DMS153 treated with DMSO at 0.1 percent for 48 hours (cell line): ENCODE measurements at regions not wholly inside any gene's neighbourhood (a gene's known extent, or its start where the extent isn't known, plus 50 kb on each side); places are given as distances from the start of the nearest gene placed in this dataset.
"Not testable (repeated sequence)": the region's sequence is repeated elsewhere in the genome, so short reads cannot be mapped to it uniquely, and the experiment has no call there.

ENCODE experiments used
- DNase-seq: peaks from one replicate; lab custom pipeline; 2025; ENCODE audit not compliant: unreplicated experiment; lab: John Stamatoyannopoulos, UW

DNA sequence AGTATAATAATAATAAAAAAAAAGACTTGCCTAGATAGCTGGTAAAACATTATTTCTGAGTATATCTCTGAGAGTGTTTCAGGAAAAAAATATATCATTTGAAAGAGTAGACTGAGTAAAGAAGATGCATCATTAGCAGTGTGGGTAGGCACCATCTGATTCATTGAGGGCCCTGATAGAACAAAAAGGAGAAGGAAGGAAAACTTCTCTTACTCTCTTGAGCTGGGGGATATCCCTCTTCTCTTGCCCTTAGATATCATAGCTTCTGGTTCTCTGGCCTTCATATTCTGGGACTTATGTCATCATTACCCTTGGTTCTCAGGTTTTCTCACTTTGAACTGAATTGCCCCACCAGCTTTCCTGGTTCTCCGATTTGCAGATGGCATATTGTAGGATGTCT is 177.6 kb upstream of the EDNRB start:
- no peak for DNase-seq

DNA sequence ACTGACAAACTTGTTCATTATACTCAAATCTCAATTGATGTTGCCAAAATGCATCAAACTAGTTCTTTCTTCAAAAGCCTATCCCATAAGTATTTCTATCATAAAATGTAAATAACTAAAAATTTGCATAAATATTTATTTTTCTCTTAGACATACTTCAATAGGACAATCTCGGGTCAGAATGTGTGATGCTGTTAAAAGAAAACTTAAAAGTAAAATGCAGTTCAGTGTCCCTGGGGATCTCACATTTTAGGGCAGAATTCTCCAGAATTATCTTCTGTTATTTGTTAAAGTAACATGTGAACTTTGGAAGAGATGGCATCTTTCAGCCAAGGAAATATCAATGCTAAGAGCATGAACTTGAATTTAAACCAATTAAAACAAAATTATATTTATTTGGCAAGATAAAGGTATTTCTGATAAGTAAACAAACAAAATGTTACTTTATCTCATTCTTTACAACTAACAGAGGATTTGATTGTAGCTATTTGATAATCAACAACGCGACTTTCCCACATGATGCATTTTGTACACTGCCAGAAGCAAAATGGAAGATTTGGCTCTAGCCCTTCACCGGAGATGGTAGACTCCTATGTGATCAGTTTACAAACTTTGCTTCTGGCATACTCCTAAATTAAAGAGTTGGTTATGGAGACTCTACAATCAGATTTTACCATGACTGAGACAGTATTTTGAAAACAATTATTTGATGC is 169.5 kb upstream of the EDNRB start:
- no peak for DNase-seq

- no peak for DNase-seq
Observed at GRCh38 chr13:78085434-78086225, 167.0 kb upstream of the EDNRB start.

DNA sequence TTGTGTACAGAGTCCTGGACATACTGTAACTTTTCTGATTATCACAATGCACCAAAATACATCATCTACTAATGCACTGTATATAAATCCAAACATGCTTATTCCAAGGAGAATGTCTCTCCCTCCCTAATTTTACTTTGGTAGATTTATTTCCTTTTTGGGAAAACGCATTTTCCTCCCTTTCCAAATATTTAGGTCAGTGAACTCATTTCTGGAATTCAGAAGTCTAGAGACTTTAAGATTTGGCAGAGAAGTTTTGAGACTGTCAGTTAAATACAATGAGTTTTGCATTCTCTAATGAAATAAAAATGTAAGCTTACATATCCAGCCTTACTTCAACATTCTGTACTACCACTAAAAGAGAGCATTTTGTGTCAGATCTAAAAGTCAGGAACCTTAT is 165.8 kb upstream of the EDNRB start:
- DNase-seq, result no peak

DNA sequence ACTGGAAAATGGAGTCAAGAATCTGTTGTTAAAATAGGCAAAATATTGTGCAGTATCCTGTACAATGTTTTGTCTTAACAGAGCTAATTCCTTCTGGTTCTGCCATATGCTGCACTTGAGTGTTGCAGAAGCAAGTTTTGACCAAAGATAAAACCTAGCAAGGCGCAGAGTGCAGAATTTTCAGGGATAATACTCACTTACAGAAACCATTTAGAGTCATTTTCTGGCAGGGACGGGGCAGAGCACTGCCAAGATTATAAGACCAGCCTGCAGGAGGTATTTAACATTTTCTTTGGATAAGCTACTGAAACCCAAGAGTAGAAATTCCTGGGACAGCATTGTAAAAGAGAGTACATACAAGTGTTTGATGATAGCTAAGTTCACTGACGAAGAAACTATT is 159.5 kb upstream of the EDNRB start:
- DNase-seq, result no peak

- DNase-seq, result no peak
Observed at GRCh38 chr13:78067290-78067689, 148.7 kb upstream of the EDNRB start.

GRCh38 chr13:78065141-78065540 is 146.5 kb upstream of the EDNRB start:
- no peak for DNase-seq

GRCh38 chr13:78061806-78062205 is 143.2 kb upstream of the EDNRB start:
- DNase-seq, result no peak

DNA sequence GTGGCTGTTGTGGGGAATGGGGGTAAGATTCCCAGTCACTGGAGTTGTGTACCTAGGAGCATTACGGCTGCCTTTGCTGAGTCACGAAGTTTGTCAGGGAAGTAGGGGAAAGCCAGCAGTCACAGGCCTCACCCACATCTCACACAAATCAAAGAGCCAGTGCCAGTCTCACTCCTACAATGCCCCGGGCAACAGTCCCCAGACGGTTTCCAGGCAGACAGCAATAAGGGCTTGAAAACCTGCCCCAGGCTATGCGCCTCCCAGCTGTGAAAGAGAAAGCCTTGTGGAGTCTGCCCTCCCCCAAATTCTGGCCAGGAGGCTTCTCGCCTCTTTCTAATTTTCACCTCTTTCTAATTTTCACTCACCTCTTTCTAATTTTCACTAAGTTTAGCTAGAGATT is 142.3 kb upstream of the EDNRB start:
- no peak for DNase-seq

DNA sequence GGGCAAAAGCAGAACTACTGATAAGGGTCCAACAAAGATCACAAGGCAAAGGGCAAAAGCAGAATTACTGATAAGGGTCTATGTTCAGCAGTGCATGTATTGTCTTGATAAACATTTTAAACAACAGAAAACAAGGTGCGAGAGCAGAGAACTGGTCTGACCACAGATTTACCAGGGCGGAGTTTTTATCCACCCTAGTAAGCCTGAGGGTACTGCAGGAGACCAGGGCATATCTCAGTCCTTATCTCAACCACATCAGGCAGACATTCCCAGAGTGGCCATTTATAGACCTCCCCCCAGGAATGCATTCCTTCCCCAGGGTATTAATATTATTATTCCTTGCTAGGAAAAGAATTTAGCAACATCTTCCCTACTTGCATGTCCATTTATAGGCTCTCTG is 138.2 kb upstream of the EDNRB start:
- DNase-seq, result not testable (repeated sequence)

DNA sequence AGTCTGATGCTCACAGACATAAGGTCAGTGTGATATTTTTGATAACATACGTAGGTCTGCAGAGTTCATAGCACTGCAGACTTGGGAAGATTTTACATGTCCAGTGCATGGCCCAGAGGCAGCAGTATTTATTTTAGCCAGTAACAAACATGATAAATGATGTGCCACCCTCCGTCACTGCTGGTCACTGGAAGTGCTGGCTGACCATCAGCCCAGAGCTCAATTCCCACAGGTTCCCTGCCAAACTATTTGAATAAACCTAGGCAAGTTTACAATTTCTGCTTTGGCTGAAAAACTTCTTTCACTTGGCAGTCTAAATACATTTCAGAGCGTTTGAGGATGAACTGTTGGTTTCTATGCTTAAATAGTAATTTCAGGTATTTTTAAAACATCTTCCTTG is 135.5 kb upstream of the EDNRB start:
- DNase-seq, result no peak

DNA sequence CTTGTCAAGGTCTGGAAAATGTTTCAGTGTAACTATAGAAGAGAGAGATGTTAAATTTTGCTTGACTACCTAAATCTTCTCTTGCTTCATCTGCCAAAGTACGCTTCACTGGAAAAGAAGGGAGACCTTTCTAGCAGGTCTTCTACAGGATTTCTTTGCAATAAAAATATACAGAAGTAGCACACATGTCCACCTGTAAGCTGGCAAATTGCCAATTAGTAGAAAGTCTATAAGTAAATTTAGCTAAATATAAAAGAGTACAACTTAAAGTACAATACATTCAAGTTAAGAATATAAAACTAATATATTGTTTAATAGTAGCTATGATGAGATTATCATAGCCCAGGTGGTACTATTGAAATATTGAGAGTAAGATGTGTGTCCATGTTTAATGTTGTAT is 128.5 kb upstream of the EDNRB start:
- DNase-seq, result no peak

DNA sequence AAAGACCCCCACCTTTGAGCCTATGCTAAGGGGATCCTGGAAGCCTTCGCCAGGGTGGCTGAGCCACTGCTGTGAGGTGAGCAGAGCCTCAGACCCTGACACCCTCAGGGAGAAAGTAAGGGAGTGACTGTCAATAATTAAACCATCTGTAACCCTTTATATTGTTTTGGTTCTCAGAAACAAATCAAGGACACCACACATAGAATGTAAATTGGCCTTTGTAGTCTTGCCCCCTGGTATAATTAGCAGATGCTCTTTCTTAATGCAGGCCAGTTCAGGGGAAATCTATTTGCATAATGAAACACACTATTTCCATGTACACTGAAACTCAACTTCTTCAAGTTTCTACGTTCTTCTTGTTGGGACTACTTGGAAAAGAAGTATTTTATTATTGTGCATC is 127.7 kb upstream of the EDNRB start:
- no peak for DNase-seq

DNA sequence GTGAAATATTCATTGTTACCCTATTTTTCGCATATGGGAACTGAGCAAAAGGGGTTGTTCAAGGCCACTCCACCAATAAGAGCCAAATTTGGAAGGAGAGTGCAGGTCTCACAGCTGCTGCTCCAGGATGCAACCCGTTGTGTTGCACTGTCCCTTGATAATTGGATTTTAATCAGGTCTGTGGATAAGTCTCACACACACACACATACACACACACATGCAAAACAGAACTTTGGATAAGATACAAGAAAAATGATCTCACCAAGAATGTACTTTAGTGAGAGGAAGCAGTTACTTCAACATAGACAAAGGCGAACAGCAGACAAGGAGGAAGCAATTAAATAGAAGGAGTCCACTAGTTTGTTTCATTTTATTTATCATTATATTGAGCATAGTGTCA is 127.3 kb upstream of the EDNRB start:
- no peak for DNase-seq

GRCh38 chr13:78041366-78041765 is 122.7 kb upstream of the EDNRB start:
- not testable (repeated sequence) for DNase-seq

DNA sequence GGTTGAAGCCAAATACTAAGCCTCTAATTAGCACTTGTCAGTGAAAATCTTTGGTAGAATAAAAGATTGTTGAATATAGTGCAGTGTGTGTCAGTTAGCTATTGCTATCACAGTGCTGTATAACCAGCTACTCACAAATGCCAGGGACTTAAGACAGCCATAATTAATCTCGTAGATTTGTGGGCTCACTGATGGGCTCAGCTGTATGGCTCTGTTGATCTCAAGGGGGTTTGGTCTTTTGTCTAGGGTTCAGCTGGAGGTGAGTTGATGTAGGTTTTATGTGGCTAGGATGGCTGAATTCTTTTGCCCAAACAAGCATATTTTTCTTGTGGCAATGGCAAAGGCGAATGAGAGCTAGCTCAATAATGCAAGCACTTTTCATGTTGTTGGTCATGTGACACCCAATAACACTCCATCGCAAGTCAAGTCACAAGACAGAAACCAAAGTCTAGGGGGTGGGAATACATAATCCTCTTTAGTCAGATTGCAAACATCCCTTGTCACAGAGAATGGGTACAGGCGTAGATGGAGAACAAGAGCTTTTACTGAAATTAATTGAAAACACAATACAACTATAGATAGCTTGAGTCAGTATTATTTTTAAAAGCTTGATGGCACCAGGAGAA is 121.7 kb upstream of the EDNRB start:
- DNase-seq, result no peak

- no peak for DNase-seq
Observed at GRCh38 chr13:78036841-78037240, 118.2 kb upstream of the EDNRB start.

- no peak for DNase-seq
Observed at GRCh38 chr13:78035500-78035899, 116.9 kb upstream of the EDNRB start.

DNA sequence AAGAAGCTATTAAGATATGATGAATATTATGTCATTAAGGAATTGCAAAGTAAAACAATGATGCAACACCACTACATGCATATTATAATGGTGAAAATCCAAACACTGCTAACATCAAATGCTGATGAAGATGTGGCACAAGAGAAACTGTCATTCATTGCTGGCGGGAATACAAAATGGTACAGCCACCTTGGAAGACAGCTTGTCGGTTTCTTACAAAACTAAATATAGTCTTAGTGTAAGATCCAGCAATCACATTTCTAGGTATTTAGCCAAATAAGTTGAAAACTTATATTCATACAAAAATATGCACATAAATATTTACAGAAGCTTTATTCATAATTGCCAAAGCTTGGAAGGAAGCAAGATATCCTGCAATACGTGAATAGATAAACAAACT is 114.9 kb upstream of the EDNRB start:
- DNase-seq, result no peak

GRCh38 chr13:78032132-78032531 is 113.5 kb upstream of the EDNRB start:
- DNase-seq, result no peak

DNA sequence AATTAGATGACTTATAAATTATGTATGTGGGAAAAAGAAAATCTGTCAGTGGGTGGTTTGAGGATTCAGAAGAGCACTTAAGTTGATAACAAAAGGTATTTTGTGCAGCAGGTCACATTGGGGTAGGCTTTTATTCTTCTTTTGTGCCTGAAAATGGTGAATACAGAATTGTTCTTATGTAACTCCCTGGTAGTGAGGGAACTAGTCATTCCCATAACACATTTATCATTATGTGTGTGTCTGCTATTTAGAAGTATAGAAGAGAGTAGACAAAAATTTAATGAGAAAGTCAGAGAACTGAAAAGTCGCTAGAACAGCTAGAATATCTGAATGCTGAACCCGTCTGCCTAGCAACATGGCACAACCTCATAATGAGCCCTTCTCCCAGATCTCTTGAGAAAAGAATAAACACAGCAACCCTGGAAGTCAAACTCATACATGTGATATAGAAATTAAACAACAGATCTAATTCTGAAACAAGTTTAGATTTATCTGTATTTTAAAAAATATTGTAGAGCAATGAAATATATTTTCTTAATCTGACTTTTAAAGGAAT is 111.8 kb upstream of the EDNRB start:
- DNase-seq, result no peak

GRCh38 chr13:78029901-78030300 is 111.3 kb upstream of the EDNRB start:
- DNase-seq, result no peak
